ENCODE measurements at regions not wholly inside any gene's neighbourhood (a gene's known extent, or its start where the extent isn't known, plus 50 kb on each side); places are given as distances from the start of the nearest gene placed in this dataset.

DNA sequence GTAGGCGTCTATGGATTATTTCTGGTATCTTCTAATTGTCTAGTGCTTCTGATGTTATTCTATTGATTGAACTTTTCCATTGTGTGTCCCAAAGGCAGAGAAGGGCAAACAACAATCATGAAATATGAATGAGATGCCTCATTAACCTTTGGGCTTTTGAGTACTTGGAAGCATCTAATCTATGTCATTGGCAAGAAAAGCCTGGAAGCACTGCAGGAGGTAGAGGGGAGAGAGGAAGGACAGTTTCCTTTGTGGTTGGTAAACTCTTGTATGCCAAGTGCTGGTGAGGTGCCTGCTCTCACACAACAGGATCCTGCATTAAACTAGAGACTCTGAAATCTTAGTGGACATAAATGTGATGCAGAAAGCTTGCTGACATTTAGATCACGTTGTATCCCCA lies 155.2 kb upstream of the TPK1 start:
- H3K79me2 ChIP-seq (ENCODE audit: control insufficient read depth, insufficient read depth, low read length), result no peaks in the 10 kb centered on the region
- no peaks in the 10 kb centered on the region for H3K9me3 ChIP-seq (replicated peaks; ENCODE audit: control insufficient read depth, insufficient read depth, low read length)
- no peak overlapping the region for H3K4me2 ChIP-seq (ENCODE audit: control insufficient read depth, insufficient read depth)
- no peaks in the 10 kb centered on the region for H3K36me3 ChIP-seq (ENCODE audit: control insufficient read depth in 2 of 2, insufficient read depth in 2 of 2, low read length in 1 of 2)
- H2AFZ ChIP-seq (ENCODE audit: control insufficient read depth, low read depth, low read length), result no peak overlapping the region
- no peaks in the 10 kb centered on the region for H3K27me3 ChIP-seq (replicated peaks in 1 of 2; ENCODE audit: control insufficient read depth in 2 of 2, insufficient read depth in 2 of 2, low read length in 1 of 2)
- no peak overlapping the region for H3K4me3 ChIP-seq
- TF ChIP-seq CBFB (IDR thresholded peaks at IDR 0.05; ENCODE audit: low read depth) (no peak), RAD51 (IDR thresholded peaks at IDR 0.05) (no peak), JUNB (IDR thresholded peaks at IDR 0.05) (no peak), GATAD2B (conservative IDR thresholded peaks at IDR 0.05; ENCODE audit: low read depth) (no peak), EP300 (IDR thresholded peaks at IDR 0.05; ENCODE audit: borderline replicate concordance in 1 of 2, control insufficient read depth in 1 of 2, low read depth in 2 of 2, low read length in 2 of 2) (no peak), FOXM1 (IDR thresholded peaks at IDR 0.05; ENCODE audit: low read depth, low read length) (no peak), ESRRA (IDR thresholded peaks at IDR 0.05; ENCODE audit: low read length) (no peak), MTA3 (IDR thresholded peaks at IDR 0.05; ENCODE audit: borderline replicate concordance, low read length) (no peak), CREB1 (IDR thresholded peaks at IDR 0.05; ENCODE audit: low read depth) (no peak), CHD4 (IDR thresholded peaks at IDR 0.05) (no peak), RFX5 (IDR thresholded peaks at IDR 0.05; ENCODE audit: low read depth, low read length) (no peak), NFYA (IDR thresholded peaks at IDR 0.05; ENCODE audit: borderline replicate concordance, low read depth, low read length) (no peak), EGR1 (IDR thresholded peaks at IDR 0.05; ENCODE audit: borderline replicate concordance in 1 of 2, low read depth in 2 of 2, low read length in 2 of 2) (no peak), ZNF24 (IDR thresholded peaks at IDR 0.05) (no peak), NFIC (IDR thresholded peaks at IDR 0.05; ENCODE audit: low read depth, low read length) (no peak), ETV6 (conservative IDR thresholded peaks at IDR 0.05 in 1 of 2, IDR thresholded peaks at IDR 0.05 in 1 of 2; ENCODE audit: borderline replicate concordance in 1 of 2, low read depth in 1 of 2) (no peak), MYB (IDR thresholded peaks at IDR 0.05; ENCODE audit: borderline replicate concordance, low read depth, low read length) (no peak), ZNF274 (IDR thresholded peaks at IDR 0.05; ENCODE audit: insufficient read depth, insufficient read length) (no peak)
- TF ChIP-seq, protein P1, sequence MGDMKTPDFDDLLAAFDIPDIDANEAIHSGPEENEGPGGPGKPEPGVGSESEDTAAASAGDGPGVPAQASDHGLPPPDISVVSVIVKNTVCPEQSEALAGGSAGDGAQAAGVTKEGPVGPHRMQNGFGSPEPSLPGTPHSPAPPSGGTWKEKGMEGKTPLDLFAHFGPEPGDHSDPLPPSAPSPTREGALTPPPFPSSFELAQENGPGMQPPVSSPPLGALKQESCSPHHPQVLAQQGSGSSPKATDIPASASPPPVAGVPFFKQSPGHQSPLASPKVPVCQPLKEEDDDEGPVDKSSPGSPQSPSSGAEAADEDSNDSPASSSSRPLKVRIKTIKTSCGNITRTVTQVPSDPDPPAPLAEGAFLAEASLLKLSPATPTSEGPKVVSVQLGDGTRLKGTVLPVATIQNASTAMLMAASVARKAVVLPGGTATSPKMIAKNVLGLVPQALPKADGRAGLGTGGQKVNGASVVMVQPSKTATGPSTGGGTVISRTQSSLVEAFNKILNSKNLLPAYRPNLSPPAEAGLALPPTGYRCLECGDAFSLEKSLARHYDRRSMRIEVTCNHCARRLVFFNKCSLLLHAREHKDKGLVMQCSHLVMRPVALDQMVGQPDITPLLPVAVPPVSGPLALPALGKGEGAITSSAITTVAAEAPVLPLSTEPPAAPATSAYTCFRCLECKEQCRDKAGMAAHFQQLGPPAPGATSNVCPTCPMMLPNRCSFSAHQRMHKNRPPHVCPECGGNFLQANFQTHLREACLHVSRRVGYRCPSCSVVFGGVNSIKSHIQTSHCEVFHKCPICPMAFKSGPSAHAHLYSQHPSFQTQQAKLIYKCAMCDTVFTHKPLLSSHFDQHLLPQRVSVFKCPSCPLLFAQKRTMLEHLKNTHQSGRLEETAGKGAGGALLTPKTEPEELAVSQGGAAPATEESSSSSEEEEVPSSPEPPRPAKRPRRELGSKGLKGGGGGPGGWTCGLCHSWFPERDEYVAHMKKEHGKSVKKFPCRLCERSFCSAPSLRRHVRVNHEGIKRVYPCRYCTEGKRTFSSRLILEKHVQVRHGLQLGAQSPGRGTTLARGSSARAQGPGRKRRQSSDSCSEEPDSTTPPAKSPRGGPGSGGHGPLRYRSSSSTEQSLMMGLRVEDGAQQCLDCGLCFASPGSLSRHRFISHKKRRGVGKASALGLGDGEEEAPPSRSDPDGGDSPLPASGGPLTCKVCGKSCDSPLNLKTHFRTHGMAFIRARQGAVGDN (IDR thresholded peaks at IDR 0.05), result no peak
- TF ChIP-seq, protein P2, sequence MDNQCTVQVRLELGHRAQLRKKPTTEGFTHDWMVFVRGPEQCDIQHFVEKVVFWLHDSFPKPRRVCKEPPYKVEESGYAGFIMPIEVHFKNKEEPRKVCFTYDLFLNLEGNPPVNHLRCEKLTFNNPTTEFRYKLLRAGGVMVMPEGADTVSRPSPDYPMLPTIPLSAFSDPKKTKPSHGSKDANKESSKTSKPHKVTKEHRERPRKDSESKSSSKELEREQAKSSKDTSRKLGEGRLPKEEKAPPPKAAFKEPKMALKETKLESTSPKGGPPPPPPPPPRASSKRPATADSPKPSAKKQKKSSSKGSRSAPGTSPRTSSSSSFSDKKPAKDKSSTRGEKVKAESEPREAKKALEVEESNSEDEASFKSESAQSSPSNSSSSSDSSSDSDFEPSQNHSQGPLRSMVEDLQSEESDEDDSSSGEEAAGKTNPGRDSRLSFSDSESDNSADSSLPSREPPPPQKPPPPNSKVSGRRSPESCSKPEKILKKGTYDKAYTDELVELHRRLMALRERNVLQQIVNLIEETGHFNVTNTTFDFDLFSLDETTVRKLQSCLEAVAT (IDR thresholded peaks at IDR 0.05), result no peak
- FAIRE-seq (no peak), ATAC-seq (no peak), DNase-seq (ENCODE audit: low read depth, low spot score) (no peak)
- no peaks in the 10 kb centered on the region for H4K20me1 ChIP-seq (ENCODE audit: control insufficient read depth, insufficient read depth)
- ChIA-PET SMC1A (ENCODE audit: uncharacterized antibody, unreplicated experiment) (no interaction called here), CTCF (no interaction called here), POLR2A (no interaction called here), RAD21 (ENCODE audit: unreplicated experiment) (no interaction called here)
- BruUV-seq (replicated peaks), result no TSS peak
- H3K27ac ChIP-seq (ENCODE audit: control insufficient read depth, insufficient read depth), result no peak overlapping the region
- H3K4me1 ChIP-seq (ENCODE audit: control insufficient read depth, insufficient read depth, low read length), result no peaks in the 10 kb centered on the region
- 0% methylated on average over 2 of the region's 2 CpGs for WGBS (ENCODE audit: insufficient coverage, insufficient replicate concordance, low lambda C conversion rate, missing lambda C conversion rate)
- intact Hi-C loops (cut with micrococcal nuclease; ENCODE audit: unreplicated experiment), result no loop called here
- H3K9ac ChIP-seq (ENCODE audit: control insufficient read depth, insufficient read depth, low read length), result no peak overlapping the region
- in situ Hi-C loops (cut with MboI), result no loop called here
